CD4-positive, alpha-beta memory T cell (primary cell): ENCODE measurements at regions not wholly inside any gene's neighbourhood (a gene's known extent, or its start where the extent isn't known, plus 50 kb on each side); places are given as distances from the start of the nearest gene placed in this dataset.
"Not testable (repeated sequence)": the region's sequence is repeated elsewhere in the genome, so short reads cannot be mapped to it uniquely, and the experiment has no call there.

ENCODE experiments used
- CTCF ChIA-PET: fragments of 350-600 bp; sonication (Branson Sonifier 250); formaldehyde crosslinking; loops from one replicate; lab custom pipeline; 2021; ENCODE audit warnings: inconsistent platforms; ENCODE audit not compliant: partially characterized antibody; lab: Charles Lee
- POLR2A ChIA-PET: fragments of 350-600 bp; sonication (Branson Sonifier 250); formaldehyde crosslinking; loops from one replicate; lab custom pipeline; 2021; ENCODE audit not compliant: partially characterized antibody; lab: Charles Lee
- DNase-seq, 5 donors: peaks; one replicate each; pipeline versions ENCODE4 v3.0.0 to v3.0.0-alpha.2; 2020 to 2022; ENCODE audit warnings: mixed read lengths in 1 of 5
- H3K27ac ChIP-seq: one replicate; pipeline ENCODE4 v1.7.0; 2013; ENCODE audit warnings: low read depth, low read length
- H3K27me3 ChIP-seq: 2 replicates; pipeline ENCODE4 v1.7.0; 2013; ENCODE audit warnings: mild to moderate bottlenecking, low read length, moderate library complexity; ENCODE audit not compliant: insufficient read depth
- H3K36me3 ChIP-seq: 2 replicates; pipeline ENCODE4 v1.7.0; 2013; ENCODE audit warnings: mild to moderate bottlenecking, low read length, moderate library complexity; ENCODE audit not compliant: insufficient read depth
- H3K4me1 ChIP-seq: 2 replicates; pipeline ENCODE4 v1.7.0; 2013; ENCODE audit warnings: mild to moderate bottlenecking, low read length, moderate library complexity; ENCODE audit not compliant: insufficient read depth
- H3K4me3 ChIP-seq, 2 donors: one replicate each; pipeline ENCODE4 v1.7.0; 2013; ENCODE audit warnings: low read length in 2 of 2, mild to moderate bottlenecking in 1 of 2
- H3K9me3 ChIP-seq, 2 donors: one replicate each; pipeline ENCODE4 v1.7.0; 2013; ENCODE audit warnings: low read length in 2 of 2, control low read depth in 1 of 2; ENCODE audit not compliant: control insufficient read depth in 1 of 2
- H3K27ac Mint-ChIP-seq, 7 donors: one replicate each; pipeline ENCODE4 v1.8.0; 2020 to 2021; ENCODE audit warnings: mixed read lengths in 7 of 7, mild to moderate bottlenecking in 6 of 7, inconsistent platforms in 3 of 7, moderate library complexity in 3 of 7
- H3K27me3 Mint-ChIP-seq, 2 donors: one replicate each; pipeline ENCODE4 v1.8.0; 2020 to 2021; ENCODE audit warnings: mixed read lengths in 2 of 2
- H3K36me3 Mint-ChIP-seq, 2 donors: one replicate each; pipeline ENCODE4 v1.8.0; 2020 to 2021; ENCODE audit warnings: mixed read lengths in 2 of 2, inconsistent platforms in 1 of 2, mild to moderate bottlenecking in 1 of 2
- H3K4me1 Mint-ChIP-seq, 4 donors: one replicate each; pipeline ENCODE4 v1.8.0; 2020 to 2021; ENCODE audit warnings: mixed read lengths in 4 of 4, mild to moderate bottlenecking in 1 of 4
- H3K4me3 Mint-ChIP-seq, 8 donors: one replicate each; pipeline ENCODE4 v1.8.0; 2020 to 2021; ENCODE audit warnings: mixed read lengths in 8 of 8, mild to moderate bottlenecking in 7 of 8, moderate library complexity in 6 of 8, inconsistent platforms in 3 of 8
- H3K9me3 Mint-ChIP-seq, 8 donors: one replicate each; pipeline ENCODE4 v1.8.0; 2020 to 2021; ENCODE audit warnings: mixed read lengths in 8 of 8, mild to moderate bottlenecking in 5 of 8, inconsistent platforms in 3 of 8, moderate library complexity in 1 of 8
- intact Hi-C: fragments of 100-400 bp; cut with micrococcal nuclease; formaldehyde crosslinking; loops from one replicate; pipeline ENCODE4 v1.15.1; 2023

DNA sequence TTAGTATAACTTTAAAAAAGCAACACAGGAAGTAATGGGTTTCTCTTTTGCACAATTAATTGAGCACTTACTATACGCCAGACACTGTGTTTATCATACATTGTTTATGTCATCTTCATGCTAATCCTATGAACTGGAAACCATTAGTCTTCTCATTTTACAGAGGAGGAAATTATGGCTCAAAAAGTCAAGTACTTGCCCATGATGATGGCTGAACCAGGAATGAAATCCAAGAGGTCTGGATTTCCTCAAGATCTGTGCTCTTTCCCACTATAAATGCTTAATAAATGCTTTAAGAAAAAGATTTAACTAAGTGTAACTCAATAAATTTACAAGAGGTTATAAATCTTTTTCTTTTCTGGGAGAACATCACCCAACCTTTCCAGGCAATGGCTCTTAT, 303.7 kb upstream of the RRP15 start:
- ChIA-PET CTCF (no interaction called here), POLR2A (no interaction called here)
- no peaks in the 10 kb centered on the region for H3K27me3 ChIP-seq
- peaks cover 0 to 9% (median 5%) of the 10 kb centered on the region in 8 donors for H3K9me3 Mint-ChIP-seq
- H3K4me1 Mint-ChIP-seq: no peaks in the 10 kb centered on the region
- no peak for DNase-seq
- no peak overlapping the region for H3K4me3 Mint-ChIP-seq
- H3K9me3 ChIP-seq: no peaks in the 10 kb centered on the region
- H3K36me3 Mint-ChIP-seq: no peaks in the 10 kb centered on the region
- peaks cover 0 to 1% of the 10 kb centered on the region in 2 donors for H3K27me3 Mint-ChIP-seq
- intact Hi-C loops: no loop called here
- no peak overlapping the region for H3K4me3 ChIP-seq
- no peak overlapping the region for H3K27ac Mint-ChIP-seq
- H3K4me1 ChIP-seq: no peaks in the 10 kb centered on the region
- no peak overlapping the region for H3K27ac ChIP-seq
- H3K36me3 ChIP-seq: no peaks in the 10 kb centered on the region

- ChIA-PET CTCF (no interaction called here), POLR2A (no interaction called here)
- no peak for DNase-seq
- H3K9me3 ChIP-seq: no peaks in the 10 kb centered on the region
- H3K27me3 Mint-ChIP-seq: peaks cover 0 to 1% of the 10 kb centered on the region in 2 donors
- no peak overlapping the region for H3K4me3 ChIP-seq
- no peaks in the 10 kb centered on the region for H3K4me1 ChIP-seq
- intact Hi-C loops: no loop called here
- no peak overlapping the region for H3K27ac Mint-ChIP-seq
- no peak overlapping the region for H3K4me3 Mint-ChIP-seq
- H3K27me3 ChIP-seq: no peaks in the 10 kb centered on the region
- peaks cover 0 to 5% (median 2%) of the 10 kb centered on the region in 8 donors for H3K9me3 Mint-ChIP-seq
- H3K4me1 Mint-ChIP-seq: no peaks in the 10 kb centered on the region
- no peaks in the 10 kb centered on the region for H3K36me3 ChIP-seq
- H3K27ac ChIP-seq: no peak overlapping the region
- H3K36me3 Mint-ChIP-seq: no peaks in the 10 kb centered on the region
Measured at GRCh38 chr1:217982331-217983050, 302.6 kb upstream of the RRP15 start.

- Mint-ChIP-seq H3K4me1 (no peaks in the 10 kb centered on the region), H3K4me3 (no peak overlapping the region), H3K27ac (no peak overlapping the region), H3K27me3 (no peaks in the 10 kb centered on the region), H3K36me3 (no peaks in the 10 kb centered on the region), H3K9me3 (peaks cover 0 to 4% (median 2%) of the 10 kb centered on the region in 8 donors)
- intact Hi-C loops: no loop called here
- no peak overlapping the region for H3K27ac ChIP-seq
- H3K4me3 ChIP-seq: no peak overlapping the region
- DNase-seq: no peak
- no peaks in the 10 kb centered on the region for H3K4me1 ChIP-seq
- no peaks in the 10 kb centered on the region for H3K9me3 ChIP-seq
- CTCF ChIA-PET: no interaction called here
- no peaks in the 10 kb centered on the region for H3K27me3 ChIP-seq
- no peaks in the 10 kb centered on the region for H3K36me3 ChIP-seq
- POLR2A ChIA-PET: no interaction called here
Measured at GRCh38 chr1:217983051-217983375, 302.1 kb upstream of the RRP15 start.

DNA sequence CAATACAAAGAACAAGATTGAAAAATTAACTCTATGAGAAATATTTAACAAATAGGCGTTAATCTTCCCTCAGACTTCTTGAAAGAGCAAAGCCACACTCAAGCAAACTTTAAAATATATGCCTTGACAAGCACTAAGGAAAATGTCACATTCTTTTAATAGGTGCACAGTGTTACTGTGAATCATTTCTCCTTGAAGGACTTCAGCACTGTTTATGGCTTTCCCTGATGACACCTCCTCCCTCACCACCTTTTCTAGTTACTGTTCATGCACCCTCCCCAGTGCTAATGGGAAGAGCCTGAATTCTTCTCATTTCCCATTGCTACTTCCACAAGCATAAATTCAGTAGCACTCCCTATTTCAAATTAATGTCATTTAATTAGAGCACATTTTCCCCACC, 299.5 kb upstream of the RRP15 start:
- no peaks in the 10 kb centered on the region for H3K9me3 ChIP-seq
- H3K27me3 ChIP-seq: no peaks in the 10 kb centered on the region
- H3K36me3 ChIP-seq: no peaks in the 10 kb centered on the region
- Mint-ChIP-seq H3K36me3 (no peaks in the 10 kb centered on the region), H3K4me3 (no peak overlapping the region), H3K27ac (no peak overlapping the region), H3K4me1 (no peaks in the 10 kb centered on the region), H3K27me3 (no peaks in the 10 kb centered on the region), H3K9me3 (peaks cover 0 to 3% (median under 1%) of the 10 kb centered on the region in 8 donors)
- H3K4me3 ChIP-seq: no peak overlapping the region
- intact Hi-C loops: no loop called here
- no peak for DNase-seq
- ChIA-PET POLR2A (no interaction called here), CTCF (no interaction called here)
- H3K27ac ChIP-seq: no peak overlapping the region
- no peaks in the 10 kb centered on the region for H3K4me1 ChIP-seq

DNA sequence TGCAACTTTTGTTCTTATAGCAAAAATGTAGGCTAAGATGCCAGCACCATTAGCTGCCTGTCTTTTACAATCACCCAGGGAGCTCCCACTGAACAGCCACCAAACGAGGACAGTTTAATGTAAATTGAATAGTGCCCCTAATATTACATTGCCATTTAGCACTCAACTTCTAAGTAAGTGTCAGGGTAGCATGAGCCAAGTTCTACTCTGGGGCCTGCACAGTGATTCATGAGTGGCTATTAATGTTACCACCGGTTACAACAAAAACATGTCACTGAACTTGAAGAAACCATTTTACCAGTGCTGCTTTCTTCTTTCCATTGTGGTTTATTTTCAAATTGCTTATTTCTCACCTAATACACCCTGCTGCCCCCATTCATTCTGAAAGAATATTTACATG, 295.6 kb upstream of the RRP15 start:
- Histone ChIP-seq H3K36me3 (no peaks in the 10 kb centered on the region), H3K4me3 (no peak overlapping the region), H3K9me3 (no peaks in the 10 kb centered on the region), H3K27ac (no peak overlapping the region), H3K27me3 (no peaks in the 10 kb centered on the region), H3K4me1 (no peaks in the 10 kb centered on the region)
- Mint-ChIP-seq H3K27me3 (no peaks in the 10 kb centered on the region), H3K9me3 (peaks cover 0 to 3% (median under 1%) of the 10 kb centered on the region in 8 donors), H3K36me3 (no peaks in the 10 kb centered on the region), H3K4me1 (no peaks in the 10 kb centered on the region), H3K4me3 (no peak overlapping the region), H3K27ac (no peak overlapping the region)
- no peak for DNase-seq
- ChIA-PET CTCF (no interaction called here), POLR2A (no interaction called here)
- intact Hi-C loops: no loop called here

GRCh38 chr1:217993439-217993838, 291.7 kb upstream of the RRP15 start:
- Histone ChIP-seq H3K36me3 (no peaks in the 10 kb centered on the region), H3K4me1 (no peaks in the 10 kb centered on the region), H3K9me3 (no peaks in the 10 kb centered on the region), H3K27me3 (no peaks in the 10 kb centered on the region), H3K27ac (no peak overlapping the region), H3K4me3 (no peak overlapping the region)
- Mint-ChIP-seq H3K36me3 (no peaks in the 10 kb centered on the region), H3K27me3 (no peaks in the 10 kb centered on the region), H3K4me1 (no peaks in the 10 kb centered on the region), H3K9me3 (peaks cover 0 to 3% (median 0%) of the 10 kb centered on the region in 8 donors), H3K27ac (no peak overlapping the region), H3K4me3 (no peak overlapping the region)
- intact Hi-C loops: no loop called here
- DNase-seq: no peak
- ChIA-PET POLR2A (no interaction called here), CTCF (no interaction called here)

GRCh38 chr1:218008296-218008695, 276.8 kb upstream of the RRP15 start:
- H3K27me3 ChIP-seq, H3K4me3 ChIP-seq, POLR2A ChIA-PET, H3K27ac Mint-ChIP-seq, intact Hi-C loops, H3K4me1 ChIP-seq, H3K9me3 ChIP-seq, H3K4me1 Mint-ChIP-seq, H3K27ac ChIP-seq, H3K27me3 Mint-ChIP-seq, DNase-seq, H3K36me3 ChIP-seq, H3K36me3 Mint-ChIP-seq, H3K9me3 Mint-ChIP-seq, H3K4me3 Mint-ChIP-seq: not testable (repeated sequence)
- CTCF ChIA-PET: interaction anchor here (1.6 kb wide), 1 partner anchor 9 kb away, joined by 4 read pairs; no protein-coding TSS in a partner anchor

GRCh38 chr1:218015106-218015505, 270.0 kb upstream of the RRP15 start:
- CTCF ChIA-PET, intact Hi-C loops, H3K27me3 Mint-ChIP-seq, H3K36me3 ChIP-seq, H3K4me1 ChIP-seq, H3K4me3 Mint-ChIP-seq, H3K27ac ChIP-seq, H3K27ac Mint-ChIP-seq, H3K27me3 ChIP-seq, H3K36me3 Mint-ChIP-seq, H3K4me1 Mint-ChIP-seq, H3K9me3 ChIP-seq, POLR2A ChIA-PET, DNase-seq, H3K9me3 Mint-ChIP-seq, H3K4me3 ChIP-seq: not testable (repeated sequence)
